ENCODE measurements at regions not wholly inside any gene's neighbourhood (a gene's known extent, or its start where the extent isn't known, plus 50 kb on each side); places are given as distances from the start of the nearest gene placed in this dataset.
"Not testable (repeated sequence)": the region's sequence is repeated elsewhere in the genome, so short reads cannot be mapped to it uniquely, and the experiment has no call there.

GRCh38 chrX:117835034-117835433 is 281.6 kb downstream of the KLHL13 start:
- H3K4me1 ChIP-seq (replicated peaks in 1 of 2): no peaks in the 10 kb centered on the region
- H3K9me3 ChIP-seq (replicated peaks in 1 of 3): no peaks in the 10 kb centered on the region
- no peak overlapping the region for H3K4me3 ChIP-seq
- DNase-seq: peak in 1 of 7 donors; percentile 50
- intact Hi-C loops (cut with DNase I): no loop called here
- WGBS, 4 donors: 45 to 63% (median 53%) methylated on average over 1 to 3 of the region's 3 CpGs
- no peak for TF ChIP-seq CTCF (IDR thresholded peaks at IDR 0.05)
- TF ChIP-seq POLR2A (IDR thresholded peaks at IDR 0.05): no peak
- H3K27me3 ChIP-seq: no peaks in the 10 kb centered on the region
- no peak overlapping the region for H3K27ac ChIP-seq
- H3K36me3 ChIP-seq (replicated peaks in 1 of 2): no peaks in the 10 kb centered on the region

- 83 to 90% (median 90%) methylated on average over 1 of the region's 1 CpG for WGBS, 4 donors
- H3K9me3 ChIP-seq (replicated peaks in 1 of 3): no peaks in the 10 kb centered on the region
Observed at GRCh38 chrX:117834076-117834475, 282.5 kb downstream of the KLHL13 start.

GRCh38 chrX:117821472-117821871 is 295.1 kb downstream of the KLHL13 start:
- H3K4me1 ChIP-seq (replicated peaks in 1 of 2); intact Hi-C loops (cut with DNase I); H3K36me3 ChIP-seq (replicated peaks in 1 of 2); H3K27ac ChIP-seq; H3K9me3 ChIP-seq (replicated peaks in 1 of 3); H3K4me3 ChIP-seq; H3K27me3 ChIP-seq; DNase-seq: not testable (repeated sequence)

More at GRCh38 chrX:117834076-117834475, 282.5 kb downstream of the KLHL13 start:
- H3K36me3 ChIP-seq (replicated peaks in 1 of 2): no peaks in the 10 kb centered on the region
- H3K4me3 ChIP-seq: no peak overlapping the region
- no peaks in the 10 kb centered on the region for H3K4me1 ChIP-seq (replicated peaks in 1 of 2)
- TF ChIP-seq CTCF (IDR thresholded peaks at IDR 0.05) (no peak), POLR2A (IDR thresholded peaks at IDR 0.05) (no peak)
- intact Hi-C loops (cut with DNase I): no loop called here
- H3K27me3 ChIP-seq: no peaks in the 10 kb centered on the region
- H3K27ac ChIP-seq: no peak overlapping the region
- DNase-seq: no peak

- Histone ChIP-seq H3K36me3 (replicated peaks in 1 of 2) (no peaks in the 10 kb centered on the region), H3K27me3 (no peaks in the 10 kb centered on the region), H3K4me1 (replicated peaks in 1 of 2) (no peaks in the 10 kb centered on the region), H3K9me3 (replicated peaks in 1 of 3) (no peaks in the 10 kb centered on the region), H3K4me3 (no peak overlapping the region), H3K27ac (no peak overlapping the region)
- TF ChIP-seq POLR2A (IDR thresholded peaks at IDR 0.05) (no peak), CTCF (IDR thresholded peaks at IDR 0.05) (no peak)
- DNase-seq: no peak
- 59 to 87% (median 72%) methylated on average over 3 of the region's 3 CpGs for WGBS, 4 donors
- intact Hi-C loops (cut with DNase I): no loop called here
Observed at GRCh38 chrX:117808426-117808825, 308.2 kb downstream of the KLHL13 start.

- Histone ChIP-seq H3K27ac (no peak overlapping the region), H3K9me3 (replicated peaks in 1 of 3) (no peaks in the 10 kb centered on the region), H3K27me3 (no peaks in the 10 kb centered on the region), H3K4me1 (replicated peaks in 1 of 2) (no peaks in the 10 kb centered on the region), H3K4me3 (no peak overlapping the region), H3K36me3 (replicated peaks in 1 of 2) (no peaks in the 10 kb centered on the region)
- intact Hi-C loops (cut with DNase I): no loop called here
- DNase-seq: no peak
- 30 to 50% (median 40%) methylated on average over 1 of the region's 1 CpG for WGBS, 4 donors
- TF ChIP-seq POLR2A (IDR thresholded peaks at IDR 0.05) (no peak), CTCF (IDR thresholded peaks at IDR 0.05) (no peak)
Observed at GRCh38 chrX:117803463-117803862, 313.1 kb downstream of the KLHL13 start.

Data from adrenal gland (tissue), 9 donors.